ENCODE measurements at regions not wholly inside any gene's neighbourhood (a gene's known extent, or its start where the extent isn't known, plus 50 kb on each side); places are given as distances from the start of the nearest gene placed in this dataset.

- no peak overlapping the region for H3K4me2 ChIP-seq (replicated peaks; ENCODE audit: extremely low read depth, low read length, poor library complexity, severe bottlenecking)
- intact Hi-C loops (cut with micrococcal nuclease): no loop called here
- H3K27me3 ChIP-seq (ENCODE audit: control insufficient read depth in 2 of 2, insufficient read depth in 2 of 2, low read length in 2 of 2): no peaks in the 10 kb centered on the region
- no CpG with 5 or more reads among the region's 3 CpGs for WGBS (ENCODE audit: insufficient coverage)
- Mint-ChIP-seq H3K4me1 (no peaks in the 10 kb centered on the region), H3K4me3 (no peak overlapping the region), H3K9me3 (peaks cover 0 to 14% (median 3%) of the 10 kb centered on the region in 7 donors), H3K36me3 (no peaks in the 10 kb centered on the region), H3K27me3 (ENCODE audit: low read depth in 3 of 3) (no peaks in the 10 kb centered on the region), H3K27ac (no peak overlapping the region)
- H3K9ac ChIP-seq (ENCODE audit: insufficient read depth, low read length, poor library complexity, severe bottlenecking): no peak overlapping the region
- no peak for TF ChIP-seq CTCF (IDR thresholded peaks at IDR 0.05)
- no peak for DNase-seq
- no peak overlapping the region for H2AFZ ChIP-seq (ENCODE audit: insufficient read depth, low read depth, low read length, poor library complexity, severe bottlenecking)
- H3K36me3 ChIP-seq (replicated peaks in 1 of 2; ENCODE audit: control insufficient read depth in 1 of 2, insufficient read depth in 2 of 2, low read length in 2 of 2): no peaks in the 10 kb centered on the region
- no peaks in the 10 kb centered on the region for H3K79me2 ChIP-seq (ENCODE audit: insufficient read depth, low read length)
- H4K20me1 ChIP-seq (ENCODE audit: insufficient read depth, low read length): no peaks in the 10 kb centered on the region
- H3K4me1 ChIP-seq (ENCODE audit: control insufficient read depth in 1 of 2, insufficient read depth in 2 of 2, low read length in 2 of 2): no peaks in the 10 kb centered on the region
- H3K27ac ChIP-seq (ENCODE audit: low read depth in 1 of 2, low read length in 2 of 2): no peak overlapping the region
- no peak overlapping the region for H3K4me3 ChIP-seq (replicated peaks in 1 of 3; ENCODE audit: low read depth in 2 of 3, low read length in 3 of 3)
- H3K9me3 ChIP-seq (replicated peaks in 1 of 2; ENCODE audit: control insufficient read depth in 1 of 2, insufficient read depth in 1 of 2, low read length in 2 of 2): peaks cover 3% of the 10 kb centered on the region in 2 donors
Measured at GRCh38 chr2:185219981-185220380, 518.6 kb upstream of the FSIP2 start.

- H3K79me2 ChIP-seq (ENCODE audit: insufficient read depth, low read length): no peaks in the 10 kb centered on the region
- no peaks in the 10 kb centered on the region for H3K36me3 Mint-ChIP-seq
- no peaks in the 10 kb centered on the region for H4K20me1 ChIP-seq (ENCODE audit: insufficient read depth, low read length)
- H2AFZ ChIP-seq (ENCODE audit: insufficient read depth, low read depth, low read length, poor library complexity, severe bottlenecking): no peak overlapping the region
- no peak overlapping the region for H3K27ac Mint-ChIP-seq
- no peak for DNase-seq
- no peak for TF ChIP-seq CTCF (IDR thresholded peaks at IDR 0.05)
- peaks cover 0 to 3% (median 0%) of the 10 kb centered on the region in 7 donors for H3K9me3 Mint-ChIP-seq
- no peaks in the 10 kb centered on the region for H3K27me3 ChIP-seq (ENCODE audit: control insufficient read depth in 2 of 2, insufficient read depth in 2 of 2, low read length in 2 of 2)
- H3K4me1 Mint-ChIP-seq: no peaks in the 10 kb centered on the region
- no peak overlapping the region for H3K27ac ChIP-seq (ENCODE audit: low read depth in 1 of 2, low read length in 2 of 2)
- H3K4me3 Mint-ChIP-seq: no peak overlapping the region
- WGBS (ENCODE audit: insufficient coverage): no CpG with 5 or more reads among the region's 1 CpG
- no peaks in the 10 kb centered on the region for H3K27me3 Mint-ChIP-seq (ENCODE audit: low read depth in 3 of 3)
- no peaks in the 10 kb centered on the region for H3K4me1 ChIP-seq (ENCODE audit: control insufficient read depth in 1 of 2, insufficient read depth in 2 of 2, low read length in 2 of 2)
- no peak overlapping the region for H3K4me2 ChIP-seq (replicated peaks; ENCODE audit: extremely low read depth, low read length, poor library complexity, severe bottlenecking)
- no peak overlapping the region for H3K9ac ChIP-seq (ENCODE audit: insufficient read depth, low read length, poor library complexity, severe bottlenecking)
- H3K9me3 ChIP-seq (replicated peaks in 1 of 2; ENCODE audit: control insufficient read depth in 1 of 2, insufficient read depth in 1 of 2, low read length in 2 of 2): peaks cover 0 to 3% of the 10 kb centered on the region in 2 donors
- no peaks in the 10 kb centered on the region for H3K36me3 ChIP-seq (replicated peaks in 1 of 2; ENCODE audit: control insufficient read depth in 1 of 2, insufficient read depth in 2 of 2, low read length in 2 of 2)
- H3K4me3 ChIP-seq (replicated peaks in 1 of 3; ENCODE audit: low read depth in 2 of 3, low read length in 3 of 3): no peak overlapping the region
- intact Hi-C loops (cut with micrococcal nuclease): no loop called here
Measured at GRCh38 chr2:185222311-185222710, 516.3 kb upstream of the FSIP2 start.
